Endothelial cell (in vitro differentiated cells): ENCODE measurements at regions not wholly inside any gene's neighbourhood (a gene's known extent, or its start where the extent isn't known, plus 50 kb on each side); places are given as distances from the start of the nearest gene placed in this dataset.

Experiments
- DNase-seq: peaks from one replicate; pipeline ENCODE4 v3.0.0; 2021; ENCODE audit warnings: low spot score
- H3K27ac Mint-ChIP-seq: one replicate; pipeline ENCODE4 v1.8.0; 2021; ENCODE audit warnings: mixed read lengths, inconsistent platforms; ENCODE audit not compliant: unreplicated experiment
- H3K27me3 Mint-ChIP-seq: one replicate; pipeline ENCODE4 v1.8.0; 2021; ENCODE audit warnings: mild to moderate bottlenecking, moderate library complexity, mixed read lengths, inconsistent platforms; ENCODE audit not compliant: unreplicated experiment
- H3K36me3 Mint-ChIP-seq: one replicate; pipeline ENCODE4 v1.8.0; 2021; ENCODE audit warnings: mild to moderate bottlenecking, low read depth, mixed read lengths, inconsistent platforms; ENCODE audit not compliant: unreplicated experiment
- H3K4me1 Mint-ChIP-seq: one replicate; pipeline ENCODE4 v1.8.0; 2021; ENCODE audit warnings: mild to moderate bottlenecking, mixed read lengths, inconsistent platforms; ENCODE audit not compliant: unreplicated experiment
- H3K4me3 Mint-ChIP-seq: one replicate; pipeline ENCODE4 v1.8.0; 2021; ENCODE audit warnings: mild to moderate bottlenecking, mixed read lengths, inconsistent platforms; ENCODE audit not compliant: unreplicated experiment
- H3K9me3 Mint-ChIP-seq: one replicate; pipeline ENCODE4 v1.8.0; 2021; ENCODE audit warnings: mixed read lengths, inconsistent platforms; ENCODE audit not compliant: unreplicated experiment
- CTCF ChIP-seq: fragments of 200-600 bp; sonication (generic); IDR thresholded peaks from one replicate; pipeline ENCODE4 v1.5.0; 2021; ENCODE audit warnings: antibody characterized with exemption; ENCODE audit not compliant: unreplicated experiment

GRCh38 chr6:141326426-141326825, 806.3 kb upstream of the GJE1 start:
- no peak for TF ChIP-seq CTCF
- Mint-ChIP-seq H3K27me3 (no peaks in the 10 kb centered on the region), H3K36me3 (no peaks in the 10 kb centered on the region), H3K27ac (no peak overlapping the region), H3K9me3 (no peaks in the 10 kb centered on the region), H3K4me3 (no peak overlapping the region), H3K4me1 (no peaks in the 10 kb centered on the region)
- DNase-seq = no peak

- Mint-ChIP-seq H3K27ac (no peak overlapping the region), H3K36me3 (no peaks in the 10 kb centered on the region), H3K4me1 (no peaks in the 10 kb centered on the region), H3K4me3 (no peak overlapping the region), H3K9me3 (no peaks in the 10 kb centered on the region), H3K27me3 (no peaks in the 10 kb centered on the region)
- no peak for DNase-seq
- TF ChIP-seq CTCF = no peak
Measured at GRCh38 chr6:141321493-141322347, 811.0 kb upstream of the GJE1 start.

- H3K9me3 Mint-ChIP-seq = no peaks in the 10 kb centered on the region
- H3K27me3 Mint-ChIP-seq = no peaks in the 10 kb centered on the region
- H3K27ac Mint-ChIP-seq = no peak overlapping the region
- H3K4me3 Mint-ChIP-seq = no peak overlapping the region
- no peak for TF ChIP-seq CTCF
- no peaks in the 10 kb centered on the region for H3K36me3 Mint-ChIP-seq
- DNase-seq = no peak
- no peaks in the 10 kb centered on the region for H3K4me1 Mint-ChIP-seq
Measured at GRCh38 chr6:141316236-141316635, 816.5 kb upstream of the GJE1 start.

GRCh38 chr6:141313986-141314385, 818.7 kb upstream of the GJE1 start:
- Mint-ChIP-seq H3K27me3 (no peaks in the 10 kb centered on the region), H3K4me3 (no peak overlapping the region), H3K36me3 (no peaks in the 10 kb centered on the region), H3K27ac (no peak overlapping the region), H3K4me1 (no peaks in the 10 kb centered on the region), H3K9me3 (no peaks in the 10 kb centered on the region)
- DNase-seq = no peak
- no peak for TF ChIP-seq CTCF

- Mint-ChIP-seq H3K9me3 (no peaks in the 10 kb centered on the region), H3K4me1 (no peaks in the 10 kb centered on the region), H3K27me3 (no peaks in the 10 kb centered on the region), H3K27ac (no peak overlapping the region), H3K36me3 (no peaks in the 10 kb centered on the region), H3K4me3 (no peak overlapping the region)
- DNase-seq = no peak
- no peak for TF ChIP-seq CTCF
Measured at GRCh38 chr6:141309295-141309694, 823.4 kb upstream of the GJE1 start.
